Non-pigmented ciliary epithelial cell (primary cell): ENCODE measurements at regions not wholly inside any gene's neighbourhood (a gene's known extent, or its start where the extent isn't known, plus 50 kb on each side); places are given as distances from the start of the nearest gene placed in this dataset.

Experiments used
- DNase-seq: peaks from one replicate; pipeline ENCODE4 v3.0.0-alpha.2; 2010; ENCODE audit warnings: low read depth

DNA sequence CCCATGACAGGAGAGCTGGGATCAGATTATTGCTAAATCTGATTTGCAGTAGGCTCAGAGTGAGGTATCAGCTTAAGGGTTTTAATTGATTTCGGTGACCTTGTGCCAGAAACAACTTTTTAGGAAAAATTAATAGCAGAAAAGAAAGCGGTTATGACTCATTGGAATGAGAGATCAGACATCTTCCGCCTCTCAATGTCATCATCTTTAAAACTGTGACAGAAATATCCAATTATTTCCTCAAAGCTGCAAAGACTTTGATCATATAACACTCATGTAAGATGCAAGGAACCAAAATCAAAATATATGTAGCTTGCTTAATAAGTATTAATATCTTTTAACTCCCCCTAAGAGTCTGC is 190.1 kb upstream of the FOXF1 start:
- no peak for DNase-seq

GRCh38 chr16:86321491-86321890 is 188.8 kb upstream of the FOXF1 start:
- no peak for DNase-seq

DNA sequence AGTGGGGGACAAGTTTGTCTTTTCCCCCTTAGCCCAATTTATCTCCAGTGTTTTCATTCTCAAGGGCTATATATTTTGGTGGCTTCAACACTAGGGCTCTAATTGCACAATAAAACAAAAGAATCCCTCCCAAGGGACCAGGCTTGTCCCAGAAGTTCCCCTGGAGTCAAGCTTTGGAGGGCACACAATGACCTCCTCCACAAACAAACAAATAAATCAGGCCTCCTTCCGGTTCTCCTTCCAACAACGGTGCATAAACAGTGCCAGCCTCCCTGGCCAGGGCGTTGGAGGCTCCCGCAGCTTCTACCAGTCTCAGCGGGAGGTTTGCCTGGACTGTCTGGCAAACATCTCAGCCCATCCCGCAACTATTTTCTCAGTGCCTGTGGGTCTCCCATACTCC is 188.0 kb upstream of the FOXF1 start:
- DNase-seq: no peak

- no peak for DNase-seq
Observed at GRCh38 chr16:86322806-86323205, 187.5 kb upstream of the FOXF1 start.

DNA sequence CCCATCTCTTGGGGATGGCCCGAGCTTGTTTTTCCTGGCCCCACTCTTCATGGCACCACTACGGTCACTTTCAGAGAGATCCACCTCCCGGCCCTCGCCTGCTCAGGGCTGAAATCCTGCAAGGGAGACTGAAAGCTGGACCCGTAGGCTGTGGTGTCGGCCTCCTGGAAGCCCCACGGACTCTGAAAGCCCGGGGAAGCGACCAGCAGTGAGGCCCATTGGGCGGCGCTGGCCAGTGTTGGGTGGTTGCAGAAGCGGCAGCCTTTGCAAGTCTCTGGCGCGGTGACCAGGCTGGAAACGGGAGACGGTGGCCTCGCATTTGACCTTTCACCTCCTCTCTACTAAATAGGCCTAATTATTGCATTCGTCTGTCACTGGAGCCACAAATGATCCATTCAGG is 186.0 kb upstream of the FOXF1 start:
- DNase-seq: no peak

DNA sequence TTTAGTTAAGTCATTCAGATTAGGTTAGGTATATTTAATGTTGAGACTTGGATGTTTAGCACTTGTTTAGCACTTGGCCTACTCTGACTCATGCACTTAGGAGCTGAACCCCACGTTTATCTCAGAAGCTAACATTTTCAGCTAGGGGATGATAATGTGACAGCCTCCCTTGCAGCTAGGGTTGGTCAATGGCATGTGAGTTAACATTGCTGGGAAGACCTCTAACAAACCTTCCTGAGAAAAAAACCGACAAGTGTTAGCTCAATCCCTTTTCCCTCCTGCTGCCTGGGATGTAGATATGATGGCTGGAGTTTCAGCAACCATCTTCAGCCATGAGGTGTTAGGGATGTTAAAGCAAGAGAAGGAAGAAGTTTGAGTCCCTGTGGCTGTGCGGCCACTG is 185.0 kb upstream of the FOXF1 start:
- DNase-seq: no peak

DNA sequence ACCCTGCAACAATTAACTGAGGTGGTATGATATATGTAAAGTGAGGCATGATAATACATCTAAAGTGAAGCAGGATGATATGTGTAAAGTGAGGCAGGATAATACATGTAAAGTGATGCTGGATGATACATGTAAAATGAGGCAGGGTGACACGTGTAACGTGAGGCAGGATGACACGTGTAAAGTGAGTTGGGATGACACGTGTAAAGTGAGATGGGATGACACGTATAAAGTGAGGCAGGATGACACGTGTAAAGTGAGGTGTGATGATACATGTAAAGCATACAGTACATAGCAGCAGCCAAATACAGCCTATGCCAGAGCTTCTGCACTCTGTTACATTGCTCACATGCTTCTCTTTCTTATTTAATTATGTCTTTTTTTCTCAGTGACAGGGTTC is 184.4 kb upstream of the FOXF1 start:
- DNase-seq: no peak

- DNase-seq: no peak
Observed at GRCh38 chr16:86327321-86327720, 183.0 kb upstream of the FOXF1 start.

DNA sequence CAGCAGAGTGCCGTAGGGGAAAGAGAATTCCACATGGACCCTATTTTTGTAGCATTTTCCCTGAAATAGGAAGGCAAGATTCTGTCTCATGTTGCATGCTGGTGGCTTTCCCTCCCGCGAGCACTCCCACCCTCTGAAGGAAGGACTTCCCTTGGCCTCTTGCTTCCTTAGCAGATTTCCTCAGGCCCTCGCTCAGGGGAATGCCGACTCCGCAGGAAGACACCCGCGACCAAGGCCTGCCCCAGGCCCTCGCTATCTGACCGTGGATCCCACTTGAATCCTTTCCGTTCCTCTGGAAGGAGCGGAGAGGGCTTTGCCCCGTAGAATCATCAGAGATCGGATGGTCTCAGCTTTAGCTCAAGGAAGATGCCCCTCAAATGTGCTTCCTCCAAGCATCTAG is 179.4 kb upstream of the FOXF1 start:
- no peak for DNase-seq

GRCh38 chr16:86334079-86334635 is 176.2 kb upstream of the FOXF1 start:
- no peak for DNase-seq

- no peak for DNase-seq
Observed at GRCh38 chr16:86335266-86336172, 174.8 kb upstream of the FOXF1 start.

DNA sequence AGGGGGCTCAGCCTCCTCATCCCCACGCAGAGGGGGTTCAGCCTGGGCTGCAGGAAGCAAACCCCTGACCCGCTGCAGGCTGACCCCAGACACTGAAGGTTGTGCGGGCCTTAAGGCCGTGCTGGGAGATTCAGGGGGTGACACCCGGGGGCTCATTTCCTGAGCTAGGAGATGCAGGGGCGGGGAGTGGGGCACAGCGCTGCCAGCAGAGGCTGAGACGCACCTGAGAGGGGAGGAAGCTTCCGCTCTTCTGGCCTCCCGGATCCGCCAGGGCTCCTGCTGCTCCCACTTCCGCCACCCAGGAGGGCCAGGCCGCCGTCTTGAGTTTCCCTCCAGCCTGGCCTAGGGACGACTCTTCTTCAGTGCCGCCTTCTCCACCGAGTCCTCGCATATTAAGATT is 173.2 kb upstream of the FOXF1 start:
- DNase-seq: no peak

- no peak for DNase-seq
Observed at GRCh38 chr16:86337581-86338402, 172.5 kb upstream of the FOXF1 start.

DNA sequence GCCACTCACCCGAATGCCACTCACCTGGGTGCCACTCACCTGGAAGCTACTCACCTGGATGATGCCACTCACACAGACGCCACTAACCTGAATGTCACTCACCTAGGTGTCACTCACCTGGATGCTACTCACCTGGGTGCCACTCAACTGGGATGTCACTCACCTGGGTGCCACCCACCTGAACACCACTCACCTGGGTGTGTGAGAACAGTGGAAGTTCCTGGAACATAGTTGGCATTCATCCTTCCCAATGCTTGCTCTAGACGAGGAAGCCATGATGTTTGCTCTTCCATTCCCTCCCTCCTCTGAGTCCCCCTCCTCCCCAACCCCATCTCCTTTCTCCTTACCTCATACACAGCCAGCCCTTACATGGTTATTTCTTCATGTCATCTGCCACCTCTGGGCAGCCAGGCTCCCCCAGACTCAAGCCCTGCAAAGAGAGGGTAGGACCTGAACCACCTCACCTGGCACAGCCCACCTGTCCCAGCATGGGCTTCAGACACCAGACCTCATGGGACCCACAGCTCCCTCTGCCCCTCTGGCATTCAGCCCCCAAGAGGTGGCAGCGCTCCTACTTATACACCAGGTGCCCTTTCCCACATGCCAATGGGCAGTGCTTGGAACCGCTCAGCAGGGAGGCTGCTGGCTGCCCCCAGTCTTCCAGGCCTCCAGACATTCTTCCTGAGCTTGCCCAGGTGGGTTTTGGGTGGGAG is 171.8 kb upstream of the FOXF1 start:
- no peak for DNase-seq

DNA sequence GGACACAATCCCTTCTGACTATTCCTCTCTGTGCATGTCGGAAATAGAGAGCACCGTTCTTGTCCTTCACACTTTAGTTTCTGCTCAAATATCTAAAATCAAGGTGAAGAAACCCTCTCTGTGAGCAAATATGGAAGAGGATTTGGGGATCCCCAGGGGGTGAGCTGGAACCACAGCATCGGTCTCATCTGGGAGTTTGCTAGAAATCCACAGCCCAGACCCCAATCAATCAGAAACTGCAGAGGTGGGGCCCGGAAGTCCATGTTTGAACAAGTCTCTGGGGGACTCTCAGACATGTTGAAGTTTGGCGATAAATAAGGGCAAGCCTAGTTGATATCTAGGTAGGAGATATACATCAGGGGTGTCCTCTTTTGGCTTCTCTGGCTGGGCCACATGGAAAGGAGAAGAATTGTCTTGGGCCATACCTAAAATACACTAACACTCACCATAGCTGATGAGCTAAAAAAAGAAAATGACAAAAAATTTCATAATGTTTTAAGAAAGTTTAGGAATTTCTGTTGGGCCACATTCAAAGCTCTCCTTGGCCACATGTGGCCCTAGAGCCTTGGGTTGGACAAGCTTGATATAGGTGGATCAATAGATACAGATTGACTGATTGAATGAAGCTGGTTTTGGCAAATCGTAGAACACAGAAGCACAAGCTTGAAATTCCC is 168.0 kb upstream of the FOXF1 start:
- no peak for DNase-seq

DNA sequence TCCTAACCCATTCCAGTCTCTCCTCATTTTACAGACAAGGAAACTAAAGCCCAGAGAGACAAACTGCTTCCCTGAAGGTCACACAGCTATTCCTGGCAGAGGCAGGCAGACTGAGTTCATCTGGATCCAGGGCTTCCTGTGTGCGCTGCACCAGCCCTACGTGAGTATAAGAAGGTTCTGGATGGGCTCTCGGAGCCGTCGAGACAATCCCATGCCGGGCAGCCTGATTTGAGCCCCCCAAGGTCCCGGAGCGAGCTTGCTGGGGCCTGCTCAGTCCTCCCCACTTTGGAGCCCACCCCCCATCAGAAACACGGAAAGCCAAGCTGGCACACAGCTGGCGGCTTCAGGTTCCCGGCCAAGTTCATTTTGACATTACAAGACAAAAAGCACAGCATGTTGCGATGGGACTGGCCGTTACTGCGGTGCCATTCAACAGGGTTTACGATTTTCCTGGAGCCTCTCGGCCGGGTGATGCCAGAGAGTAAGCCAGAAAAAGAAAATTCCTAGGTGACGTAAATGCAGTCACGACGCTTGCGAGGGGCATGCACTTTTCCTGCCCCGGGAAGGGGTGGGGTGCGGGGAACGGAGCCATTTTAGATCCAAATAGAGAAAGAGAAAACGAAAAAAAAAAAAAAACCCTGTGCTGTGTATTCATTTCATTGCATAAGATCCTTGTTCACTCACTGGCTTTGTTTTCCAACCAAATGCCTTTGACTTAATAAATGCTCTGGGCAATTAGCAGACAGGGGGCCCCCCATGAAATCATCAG is 167.1 kb upstream of the FOXF1 start:
- DNase-seq: no peak

- DNase-seq: no peak
Observed at GRCh38 chr16:86343796-86344585, 166.3 kb upstream of the FOXF1 start.

GRCh38 chr16:86344586-86344871 is 165.8 kb upstream of the FOXF1 start:
- DNase-seq: no peak

DNA sequence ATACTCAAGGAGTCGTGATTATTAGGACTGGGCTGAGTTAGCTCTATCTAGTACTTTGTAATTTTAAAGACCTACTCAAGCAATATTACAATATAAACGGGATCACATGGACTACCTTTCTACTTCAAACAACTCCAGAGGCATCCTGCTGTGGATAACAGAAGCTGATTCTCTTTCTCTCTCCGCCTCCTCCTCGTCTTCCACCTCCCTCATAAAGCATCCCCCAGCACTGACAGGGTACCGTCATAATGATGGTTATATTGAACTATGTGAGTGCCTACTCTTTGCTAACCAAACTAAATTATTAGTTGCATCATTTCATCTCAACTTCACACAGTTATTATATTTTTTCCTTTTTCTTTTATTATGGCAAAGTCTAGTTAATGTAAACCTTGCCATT is 165.4 kb upstream of the FOXF1 start:
- DNase-seq: no peak

DNA sequence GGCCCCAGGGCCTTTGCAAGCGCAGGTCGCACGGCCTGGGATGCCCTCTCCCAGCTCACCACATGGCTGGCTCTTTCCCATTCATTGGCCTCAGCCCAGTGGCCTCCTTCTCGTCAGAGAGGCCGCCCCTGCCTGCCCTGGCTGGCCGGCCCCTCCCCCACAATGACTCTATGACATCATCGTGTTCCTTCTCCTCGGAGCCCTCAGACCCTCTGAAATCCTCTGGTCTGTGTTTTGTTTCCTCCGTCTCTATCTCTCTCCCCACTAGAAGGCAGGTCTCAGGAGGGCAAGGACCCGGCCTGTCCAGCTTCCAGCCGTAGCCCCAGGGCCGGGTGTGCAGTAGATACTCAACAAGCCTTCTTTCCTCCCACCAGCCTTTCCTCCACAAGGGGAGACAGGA is 164.8 kb upstream of the FOXF1 start:
- DNase-seq: no peak

- DNase-seq: no peak
Observed at GRCh38 chr16:86346034-86346433, 164.3 kb upstream of the FOXF1 start.
